Activated CD8-positive, alpha-beta memory T cell treated with anti-CD3 and anti-CD28 coated beads for 24 hours (primary cell): ENCODE measurements at regions not wholly inside any gene's neighbourhood (a gene's known extent, or its start where the extent isn't known, plus 50 kb on each side); places are given as distances from the start of the nearest gene placed in this dataset.
"Not testable (repeated sequence)": the region's sequence is repeated elsewhere in the genome, so short reads cannot be mapped to it uniquely, and the experiment has no call there.

Experiments
- DNase-seq: peaks from one replicate; pipeline ENCODE4 v3.0.0-alpha.2; 2020

DNA sequence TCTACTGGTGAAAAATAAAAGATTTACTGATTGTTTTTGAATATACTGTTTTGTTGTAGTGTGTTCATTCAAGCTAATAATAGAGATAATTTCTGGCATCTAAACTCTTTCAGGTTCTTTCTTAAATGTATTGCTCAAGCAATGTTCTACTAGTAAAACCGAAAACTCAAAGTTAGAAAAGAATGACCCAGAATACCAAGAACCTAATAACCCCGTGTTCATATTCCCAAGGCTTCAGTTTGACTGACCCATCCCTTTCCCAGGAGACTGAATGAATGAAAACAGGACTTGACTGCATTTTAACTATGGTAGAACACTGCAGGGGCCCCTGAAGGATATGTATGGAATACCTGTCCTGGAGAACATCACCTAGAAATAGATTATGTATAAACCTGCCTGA lies 375.3 kb downstream of the MAFB start:
- DNase-seq: no peak

DNA sequence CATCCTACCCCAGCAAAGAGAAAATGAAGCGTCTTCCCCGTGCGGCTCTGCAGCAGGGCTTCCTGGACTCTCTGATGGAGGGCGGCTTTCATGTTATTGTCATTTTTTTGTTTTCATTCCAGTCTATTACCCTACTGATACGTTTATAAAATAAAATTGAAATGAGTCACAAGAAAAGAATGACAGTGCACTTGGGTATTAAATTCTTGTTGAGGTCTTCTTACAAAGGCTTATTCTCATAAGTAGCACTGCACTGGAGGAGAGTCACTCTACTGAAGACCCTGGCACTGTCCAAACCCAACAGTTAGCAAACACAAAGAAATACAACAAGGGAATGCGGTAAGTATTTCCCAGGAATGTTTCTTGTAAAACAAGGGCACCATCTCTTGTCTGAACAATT lies 379.3 kb downstream of the MAFB start:
- no peak for DNase-seq

DNA sequence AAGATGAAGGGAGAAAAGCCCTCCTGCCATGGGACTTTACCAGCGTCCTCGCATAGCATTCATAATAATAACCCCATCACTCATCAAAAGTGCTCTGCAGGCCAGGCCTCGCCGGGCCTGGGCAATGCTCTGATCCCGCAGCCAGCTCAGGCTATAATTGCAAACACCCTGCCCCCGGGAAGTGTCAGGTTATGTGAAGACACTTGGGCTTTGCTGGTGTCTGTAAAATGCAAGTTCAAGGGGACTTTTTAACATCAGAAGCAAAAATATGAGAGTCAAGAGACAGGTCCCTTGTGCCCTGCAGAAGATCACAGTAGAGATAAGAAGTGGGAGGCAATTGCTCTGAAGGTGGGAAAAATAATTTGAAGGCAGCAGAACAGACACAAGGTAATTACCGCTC lies 381.0 kb downstream of the MAFB start:
- no peak for DNase-seq

DNA sequence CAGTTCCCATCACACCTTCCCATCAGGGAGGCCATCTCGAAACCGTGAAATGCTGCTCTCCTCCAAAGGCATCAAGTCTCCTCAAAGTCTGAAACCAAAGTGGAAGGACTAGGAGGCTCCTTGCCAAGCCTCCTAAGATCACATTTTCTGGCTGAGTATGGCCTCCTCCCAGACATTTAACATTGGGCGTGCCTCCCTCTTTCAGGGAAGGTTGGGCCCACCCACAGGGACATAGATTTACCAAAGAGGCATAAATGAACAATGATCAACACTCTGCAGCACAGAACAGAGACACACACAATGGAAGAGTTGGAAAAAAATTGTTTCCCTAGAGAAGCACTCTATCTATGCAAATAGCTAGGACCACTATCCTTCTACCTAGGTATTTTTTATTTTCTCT lies 381.8 kb downstream of the MAFB start:
- DNase-seq: no peak

DNA sequence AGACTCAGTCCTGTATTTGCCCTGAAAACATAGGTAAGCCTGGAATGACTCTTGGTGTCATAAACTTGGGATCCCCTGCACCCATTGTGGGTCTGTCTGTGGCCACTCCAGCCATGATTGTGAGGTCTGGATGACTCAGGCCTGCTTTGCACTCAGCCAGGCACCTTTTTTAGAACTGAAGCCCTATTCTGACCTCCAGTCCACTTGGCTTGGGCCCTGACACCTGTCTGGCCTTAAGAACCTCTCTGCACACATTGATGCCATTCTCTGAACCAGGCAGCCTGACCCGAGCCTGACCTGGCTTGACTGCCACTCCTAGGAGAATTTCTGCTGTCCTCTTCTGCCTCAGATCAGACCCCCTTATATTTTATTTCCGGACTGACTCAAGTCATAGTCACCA lies 383.7 kb downstream of the MAFB start:
- DNase-seq: no peak

DNA sequence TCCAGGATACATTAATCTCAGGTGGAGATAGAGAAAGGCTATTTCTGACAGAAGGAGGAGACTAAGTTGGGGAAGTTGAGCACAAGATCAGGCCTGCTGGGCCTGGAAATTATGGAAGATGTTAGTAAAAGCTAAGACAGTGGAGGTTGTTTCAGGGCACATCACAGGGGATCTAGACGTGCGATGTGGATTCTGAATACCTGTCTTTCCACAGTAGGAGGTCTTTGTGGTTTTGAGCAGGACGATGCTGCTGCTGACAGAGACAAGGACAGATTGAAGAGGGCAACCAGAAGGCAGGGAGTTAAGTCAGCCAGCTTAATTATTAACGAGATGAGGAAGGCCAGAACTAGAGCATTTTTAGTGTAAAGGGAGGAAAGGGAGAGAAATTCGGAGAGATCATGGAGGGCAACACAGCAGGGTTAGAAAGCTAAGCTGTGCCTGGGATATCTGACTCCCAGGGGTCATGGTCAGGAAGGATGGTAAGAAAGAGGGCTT lies 384.9 kb downstream of the MAFB start:
- no peak for DNase-seq

DNA sequence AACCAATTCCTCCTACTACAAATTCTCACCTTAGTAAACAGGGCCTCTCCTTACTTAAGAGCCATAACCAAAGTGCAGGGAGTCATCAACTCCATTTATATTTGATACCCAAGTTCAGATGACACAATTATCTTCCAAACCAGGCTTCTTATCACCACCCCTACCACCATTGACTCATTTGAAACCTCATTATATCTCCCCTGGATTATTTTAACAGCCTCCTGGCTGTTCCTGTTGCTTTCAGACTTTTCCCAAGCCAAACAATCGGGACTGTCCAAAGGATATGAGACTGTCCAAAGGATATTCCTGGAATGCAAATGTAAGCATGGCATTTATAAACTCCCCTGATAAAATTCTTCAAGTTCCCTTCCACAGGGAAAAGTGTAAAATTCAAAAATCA lies 394.3 kb downstream of the MAFB start:
- no peak for DNase-seq

DNA sequence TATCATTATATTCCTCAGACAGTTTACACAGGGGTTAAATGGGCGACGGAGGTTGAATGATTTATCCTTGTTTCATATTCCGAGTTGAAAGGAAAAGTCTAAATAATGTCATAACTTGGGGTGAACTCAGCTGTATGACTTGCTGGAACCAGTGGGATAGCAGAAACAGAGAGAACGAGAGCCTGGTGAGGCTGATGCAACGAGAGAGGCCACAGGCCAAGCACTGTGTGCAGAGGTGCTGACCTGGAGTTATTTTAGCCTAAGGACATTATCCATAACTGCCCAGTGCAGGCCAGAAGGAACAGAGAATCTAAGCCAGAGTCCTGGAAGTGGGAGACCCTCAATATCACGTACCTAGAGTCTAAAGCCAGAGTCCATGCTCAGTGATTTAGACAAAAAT lies 394.9 kb downstream of the MAFB start:
- DNase-seq: no peak

DNA sequence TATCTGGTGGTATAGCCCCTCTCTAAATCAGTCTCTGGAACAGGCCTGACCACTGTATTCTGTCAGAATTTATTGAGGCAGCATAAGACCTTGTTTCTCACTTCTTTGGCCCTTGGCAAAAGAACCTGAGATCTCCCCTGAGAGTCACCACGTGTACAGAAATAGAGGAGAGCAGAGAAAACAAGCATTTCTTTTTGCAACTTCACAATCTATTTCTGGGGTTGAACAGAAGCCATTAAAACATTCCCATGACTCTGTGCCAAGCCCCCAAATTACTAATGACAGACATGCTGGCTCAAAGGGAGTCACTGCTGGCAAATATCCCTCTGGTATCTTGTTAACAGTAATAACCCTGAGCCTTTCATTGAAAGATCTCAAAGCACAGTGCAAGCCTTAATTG lies 395.3 kb downstream of the MAFB start:
- no peak for DNase-seq

DNA sequence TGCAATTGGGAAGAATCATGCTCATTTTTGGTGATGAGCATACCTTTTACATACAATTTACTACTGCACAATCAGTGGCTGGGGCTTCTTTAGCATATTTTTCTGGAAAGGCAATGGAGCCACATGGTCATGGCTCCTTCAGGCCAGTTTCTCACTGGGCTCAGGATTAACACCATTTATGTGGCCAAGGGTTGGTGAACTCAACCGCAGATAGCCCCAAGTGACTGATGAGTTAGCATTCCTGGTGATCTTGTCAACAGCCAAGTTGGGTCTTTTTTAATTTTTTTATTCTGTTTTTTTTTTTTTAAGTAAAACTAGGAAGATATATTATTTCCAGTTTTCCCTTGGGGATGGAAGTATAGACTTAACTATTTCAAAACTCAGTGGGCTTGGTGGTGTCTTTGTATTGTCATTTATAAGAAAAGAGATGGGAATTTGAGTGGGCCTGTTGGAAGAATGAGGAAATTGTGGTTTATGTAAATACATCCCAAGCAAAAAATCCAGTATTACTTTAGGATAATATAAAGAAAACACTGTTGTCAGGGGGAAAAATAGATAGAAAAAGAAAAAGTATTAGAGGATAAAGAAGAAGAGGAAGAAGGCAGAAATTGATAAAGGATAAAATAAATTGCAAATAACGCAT lies 397.4 kb downstream of the MAFB start:
- no peak for DNase-seq

DNA sequence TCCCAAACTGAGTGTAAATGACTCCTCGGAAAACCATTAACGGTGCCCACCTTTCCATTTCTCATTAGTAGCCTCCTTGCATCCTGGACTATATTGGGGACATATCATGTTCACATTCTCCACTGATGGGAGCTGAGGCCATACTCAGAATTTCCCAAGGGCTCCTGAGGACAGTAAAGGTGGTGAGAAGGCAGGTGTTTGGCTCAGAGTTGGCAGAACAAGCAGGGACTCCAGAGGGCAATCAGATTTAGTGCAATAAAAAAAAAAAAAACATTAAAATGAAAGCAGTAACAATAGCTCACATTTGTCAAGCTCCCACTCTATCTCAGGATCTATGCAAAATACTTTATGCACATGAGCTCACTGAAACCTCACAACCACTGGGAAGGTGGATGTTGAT lies 401.4 kb downstream of the MAFB start:
- no peak for DNase-seq

DNA sequence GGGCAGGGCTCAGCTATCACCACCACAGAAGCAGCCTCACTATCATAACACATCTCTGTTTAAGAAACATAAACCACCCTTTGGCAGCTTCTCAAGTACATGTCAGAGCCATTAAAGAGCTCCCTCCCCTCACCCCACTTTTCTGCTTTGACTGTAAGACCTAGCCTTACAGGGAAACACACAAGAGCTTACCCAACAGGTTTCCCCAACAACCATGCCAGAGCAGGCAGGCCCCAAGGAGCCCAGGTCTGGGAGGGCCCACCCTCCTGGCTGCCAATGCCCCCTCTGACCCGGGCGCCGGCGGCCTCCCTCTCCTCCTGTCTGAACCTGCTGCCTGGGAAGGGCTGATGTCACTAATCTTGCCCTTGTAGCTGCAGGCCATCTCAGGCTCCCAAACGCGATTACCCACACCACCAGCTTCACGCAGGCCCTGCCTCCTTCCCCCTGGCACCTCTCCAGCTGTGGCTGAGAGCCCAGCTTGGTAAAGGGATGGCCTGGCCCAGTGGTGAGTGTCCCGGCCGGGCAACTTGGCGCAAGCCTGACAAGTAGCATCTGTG lies 402.0 kb downstream of the MAFB start:
- no peak for DNase-seq

DNA sequence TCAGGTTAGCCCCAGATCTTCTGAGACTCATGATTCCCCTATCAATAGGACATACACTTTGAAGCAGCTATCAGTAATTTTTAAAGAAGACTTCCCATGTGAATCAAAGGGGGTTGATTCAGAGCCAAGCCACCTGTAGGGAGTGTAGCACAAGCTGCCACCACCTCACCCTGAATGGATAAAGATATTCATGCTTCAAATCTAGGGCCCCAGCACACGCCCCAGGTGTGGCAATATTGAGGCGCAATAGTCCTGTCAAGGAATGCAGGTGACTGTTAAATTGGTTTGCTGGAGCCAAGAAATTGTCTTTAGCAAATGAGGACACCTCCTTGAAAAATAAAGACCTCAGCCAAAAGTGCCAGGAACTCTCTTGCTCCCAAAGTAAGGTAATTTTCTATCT lies 404.4 kb downstream of the MAFB start:
- DNase-seq: no peak

DNA sequence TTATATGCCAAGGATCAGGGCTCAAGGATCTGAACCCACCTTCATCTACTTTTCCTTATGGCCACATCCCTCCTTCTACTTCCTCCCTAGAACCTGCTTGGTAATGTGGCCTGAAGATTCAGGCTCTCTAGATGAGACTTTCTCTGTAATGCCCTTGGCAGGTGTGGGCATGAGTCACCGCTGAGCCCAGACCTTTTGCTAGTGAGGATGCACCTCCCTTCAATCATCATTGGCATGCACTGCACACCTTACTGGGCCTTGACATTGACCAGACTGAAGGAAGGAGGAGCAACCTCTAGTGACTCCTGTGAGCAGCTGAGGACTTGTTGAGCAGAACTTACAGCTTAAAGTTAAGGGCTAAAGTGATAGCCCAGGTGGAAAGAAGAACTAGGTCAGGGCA lies 405.3 kb downstream of the MAFB start:
- no peak for DNase-seq

DNA sequence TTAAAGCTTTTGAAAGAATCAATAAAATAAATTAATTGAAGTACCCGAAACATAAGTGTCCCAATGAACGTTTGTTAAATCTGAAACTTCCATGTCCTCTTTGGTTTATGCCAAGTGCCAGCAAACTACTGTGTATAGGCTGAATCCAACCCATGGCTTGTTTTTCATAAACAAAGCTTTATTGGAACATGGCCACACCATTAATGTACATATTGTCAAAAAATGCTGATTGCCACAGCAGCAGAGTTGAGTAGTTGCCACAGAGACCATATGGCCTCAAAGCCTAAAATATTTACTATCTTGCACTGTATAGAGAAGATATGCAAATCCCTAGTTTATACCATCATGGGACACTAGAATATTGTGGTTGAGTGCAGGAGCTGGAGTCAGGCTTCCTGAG lies 406.1 kb downstream of the MAFB start:
- DNase-seq: no peak

DNA sequence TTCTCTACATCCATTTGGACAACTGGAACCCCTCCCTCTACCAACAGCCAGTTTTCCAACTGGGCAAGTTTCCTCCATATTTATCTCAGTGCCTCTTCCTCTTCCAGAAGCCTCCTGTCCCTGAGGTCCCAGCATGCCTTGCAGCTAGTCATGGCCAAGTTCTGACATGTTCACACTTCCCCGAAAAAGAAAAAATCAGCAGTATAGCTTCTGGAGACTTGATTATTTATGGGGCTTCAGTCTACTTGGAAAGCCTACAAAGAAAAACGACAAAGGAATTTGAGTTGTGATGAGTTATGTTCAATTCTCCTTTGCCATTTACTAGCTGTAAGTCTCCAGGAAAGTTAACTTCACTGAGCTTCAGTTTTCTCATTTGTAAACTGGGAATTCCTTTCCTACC lies 406.5 kb downstream of the MAFB start:
- DNase-seq: no peak

DNA sequence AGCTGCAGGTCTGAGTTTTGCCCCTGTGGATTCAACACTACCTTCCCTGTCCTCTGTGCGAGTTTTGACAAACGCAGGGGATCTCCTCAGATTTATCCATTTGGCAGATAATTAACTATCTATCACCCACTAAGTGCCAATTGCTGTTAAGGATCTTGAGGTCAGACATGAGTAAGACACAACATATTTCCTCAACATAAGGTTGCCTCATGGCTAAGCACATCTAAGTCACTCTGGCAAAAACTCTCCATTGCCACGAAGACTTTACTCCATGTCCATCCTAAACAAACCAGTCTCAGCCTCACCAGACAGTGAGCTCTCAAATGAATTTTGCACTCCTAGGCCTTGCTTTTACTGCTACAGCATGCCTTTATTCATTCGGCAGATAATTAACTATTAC lies 408.4 kb downstream of the MAFB start:
- DNase-seq: no peak

DNA sequence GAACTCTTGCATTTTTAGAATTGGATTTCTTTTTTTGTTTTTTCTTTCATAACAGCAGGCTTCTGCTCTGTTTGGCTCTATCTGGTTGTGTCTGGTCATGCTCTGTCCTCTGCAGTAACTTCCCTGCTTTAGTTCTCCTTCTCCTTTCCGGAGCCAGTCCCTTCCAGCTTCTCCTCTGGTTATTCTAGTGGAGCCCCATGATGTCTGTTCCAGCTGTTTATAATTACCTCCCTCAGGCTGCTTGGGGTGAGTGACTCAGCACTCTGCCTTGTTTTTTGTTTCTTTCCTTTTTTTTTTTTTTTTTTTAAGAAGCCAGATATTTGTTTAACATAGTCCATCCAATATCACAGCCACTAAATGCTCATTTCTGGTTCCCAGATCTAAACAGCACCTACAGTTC lies 409.6 kb downstream of the MAFB start:
- no peak for DNase-seq

DNA sequence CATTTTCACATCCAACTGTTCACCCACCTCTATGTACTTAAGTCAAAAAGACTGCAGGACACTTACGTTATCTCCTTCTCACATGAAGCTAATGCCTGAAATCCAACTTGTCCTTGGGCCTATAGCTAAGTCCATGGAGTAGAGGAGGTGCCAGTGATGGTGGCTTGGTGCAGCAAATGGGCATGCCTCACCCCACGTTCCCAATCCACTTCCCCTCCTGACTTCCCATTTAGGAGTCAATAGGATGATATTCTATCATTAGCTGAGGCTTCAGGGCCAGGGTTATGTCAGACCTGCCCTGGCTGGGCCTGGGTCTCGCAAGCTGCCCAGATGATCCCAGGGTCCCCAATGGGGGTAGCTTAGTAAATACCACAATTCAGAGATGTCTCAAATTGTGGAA lies 410.4 kb downstream of the MAFB start:
- DNase-seq: no peak

DNA sequence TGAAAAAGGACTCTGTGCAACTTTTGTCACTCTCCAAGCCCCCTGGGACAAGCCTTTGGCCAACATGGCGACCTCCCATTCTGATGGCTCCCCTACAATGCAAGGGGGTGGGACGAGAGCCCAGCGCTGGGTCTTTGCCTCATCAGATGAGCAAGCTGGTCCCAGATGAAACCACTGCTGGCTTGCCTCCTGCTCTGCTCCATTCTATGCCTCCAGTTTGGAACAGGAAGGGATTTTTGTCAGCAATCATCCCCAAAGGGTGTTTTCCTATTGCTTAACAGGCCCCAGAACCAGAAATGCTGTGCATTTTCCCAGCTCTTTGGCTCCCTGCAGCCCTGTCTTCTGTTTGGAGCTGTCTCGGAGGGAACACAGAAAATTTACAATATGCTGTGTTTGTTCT lies 412.7 kb downstream of the MAFB start:
- DNase-seq: no peak

DNA sequence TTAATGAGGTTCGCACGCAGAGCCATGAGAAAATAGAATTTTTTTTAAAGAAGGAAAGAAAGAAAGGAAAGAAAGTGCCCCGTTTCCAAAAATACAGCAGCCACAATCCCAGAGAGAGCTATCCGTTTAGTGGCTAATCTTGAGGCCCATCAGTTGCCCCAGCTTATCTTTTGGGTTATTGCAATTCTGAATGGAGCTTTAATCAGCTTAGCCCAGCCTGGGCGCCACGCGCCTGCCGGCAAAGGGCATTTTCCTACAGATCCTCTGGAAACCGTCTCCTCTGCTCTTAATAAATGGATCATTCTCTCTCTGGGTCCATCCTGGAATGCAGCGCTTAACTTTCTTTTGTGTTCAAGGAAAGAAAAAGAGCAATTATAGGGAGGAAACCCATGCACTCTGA lies 413.3 kb downstream of the MAFB start:
- no peak for DNase-seq

DNA sequence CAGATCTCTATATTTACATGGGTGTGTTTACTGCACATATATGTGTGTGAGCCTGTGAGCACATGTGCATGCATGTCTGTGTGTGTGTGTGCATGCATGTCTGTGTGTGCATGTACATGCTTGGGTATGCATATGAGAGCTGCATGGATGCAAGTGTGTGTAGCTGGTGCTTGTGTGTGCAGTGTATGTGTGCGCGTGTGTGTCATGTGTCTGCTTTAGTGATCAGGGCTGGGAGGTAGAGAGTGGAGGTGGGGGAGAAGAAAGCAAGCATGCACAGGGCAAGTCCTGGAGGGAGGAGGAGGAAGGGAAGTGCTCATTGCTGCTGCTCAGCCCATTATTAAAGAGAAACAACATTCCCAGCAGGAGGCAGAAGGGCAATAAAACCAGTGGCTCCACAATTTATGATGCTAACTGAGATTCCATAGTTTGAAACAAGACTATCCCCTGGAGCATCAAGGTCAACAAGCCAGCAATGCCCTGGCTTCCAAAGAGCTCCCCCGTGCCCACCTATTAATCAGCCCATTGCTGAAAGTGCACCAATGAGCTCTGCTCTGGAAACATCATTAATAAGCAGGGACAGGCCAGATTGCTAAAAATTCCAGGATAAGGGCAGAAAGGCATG lies 414.0 kb downstream of the MAFB start:
- DNase-seq: no peak

DNA sequence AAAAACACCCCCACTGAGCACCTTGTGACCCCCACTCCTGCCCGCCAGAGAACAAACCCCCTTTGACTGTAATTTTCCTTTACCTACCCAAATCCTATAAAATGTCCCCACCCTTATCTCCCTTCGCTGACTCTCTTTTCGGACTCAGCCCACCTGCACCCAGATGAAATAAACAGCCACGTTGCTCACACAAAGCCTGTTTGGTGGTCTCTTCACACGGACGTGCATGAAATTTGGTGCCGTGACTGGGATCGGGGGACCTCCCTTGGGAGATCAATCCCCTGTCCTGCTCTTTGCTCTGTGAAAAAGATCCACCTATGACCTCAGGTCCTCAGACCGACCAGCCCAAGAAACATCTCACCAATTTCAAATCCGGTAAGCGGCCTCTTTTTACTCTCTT lies 419.8 kb downstream of the MAFB start:
- not testable (repeated sequence) for DNase-seq

DNA sequence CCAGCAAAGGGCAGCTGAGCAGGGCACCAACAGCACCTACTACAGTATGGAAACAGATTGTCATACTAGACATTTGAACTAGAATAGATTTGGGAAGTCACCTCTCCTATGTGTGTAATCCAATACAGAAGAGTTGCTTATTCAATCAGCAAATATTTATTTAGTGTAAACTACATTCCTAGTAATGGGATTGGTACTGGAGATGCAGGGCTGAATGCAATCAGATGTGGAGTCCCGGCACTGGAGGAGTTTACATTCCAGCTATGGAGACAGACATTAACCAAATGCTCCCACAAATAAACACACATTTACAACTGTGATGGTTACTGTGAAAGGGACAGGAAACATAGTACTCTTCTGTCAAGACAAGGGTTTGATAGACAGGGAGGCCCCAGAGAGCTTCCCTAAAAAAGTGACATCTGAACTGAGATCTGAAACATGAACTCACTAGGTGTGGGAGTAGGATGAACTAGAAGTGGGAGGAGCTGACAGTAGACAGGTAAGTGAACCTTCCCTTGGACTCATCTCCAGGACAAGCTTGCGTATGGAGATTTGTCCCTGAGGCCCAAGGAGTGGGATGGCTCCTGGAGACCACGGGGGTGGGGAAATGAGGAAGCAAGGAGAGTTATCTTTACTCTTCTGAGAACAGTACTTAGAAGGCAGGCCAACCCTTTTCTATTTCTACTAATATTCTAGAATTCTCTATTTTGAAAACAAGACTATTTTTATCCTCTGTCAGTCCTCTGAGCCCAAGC lies 420.5 kb downstream of the MAFB start:
- DNase-seq: no peak
